ENCODE measurements at regions not wholly inside any gene's neighbourhood (a gene's known extent, or its start where the extent isn't known, plus 50 kb on each side); places are given as distances from the start of the nearest gene placed in this dataset.
"Not testable (repeated sequence)": the region's sequence is repeated elsewhere in the genome, so short reads cannot be mapped to it uniquely, and the experiment has no call there.

DNA sequence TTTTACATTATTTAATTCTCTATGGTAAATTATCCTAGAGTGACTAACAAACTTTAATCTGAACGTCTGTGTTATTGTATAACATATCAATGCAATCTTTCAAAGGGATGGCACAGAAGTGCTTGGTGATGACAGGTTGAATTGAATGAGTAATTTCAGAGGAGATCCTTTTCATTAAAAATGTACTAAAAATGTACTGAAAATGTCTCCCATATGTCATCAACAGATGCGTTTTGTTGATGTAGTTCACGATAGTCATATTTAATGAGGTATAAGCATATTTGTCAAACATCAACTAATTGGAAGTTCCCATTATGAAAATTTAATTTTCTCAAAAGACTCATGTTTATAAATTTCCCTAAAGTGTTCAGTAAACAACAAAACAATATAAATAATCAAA is 1434.7 kb upstream of the PCDH20 start:
- DNase-seq (ENCODE audit: low read depth in 2 of 2), result no peak

DNA sequence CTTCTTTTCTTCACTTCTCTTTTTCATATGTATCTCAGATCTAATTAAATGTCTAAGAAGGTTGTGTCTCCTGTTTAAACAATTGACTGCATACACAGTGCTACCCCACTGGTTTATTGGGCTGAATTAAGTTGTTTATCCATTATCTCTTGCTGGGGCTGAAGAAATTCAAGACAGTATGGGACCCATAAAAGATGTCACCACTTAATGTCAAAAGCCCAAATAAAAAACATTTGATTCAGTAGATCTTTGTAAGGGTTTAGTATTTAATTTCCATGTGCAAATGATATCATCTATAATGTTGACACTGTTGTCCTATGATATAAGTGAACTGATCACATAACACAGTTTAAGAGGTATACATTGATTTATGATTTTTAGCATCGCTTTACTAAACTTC is 1431.9 kb upstream of the PCDH20 start:
- no peak for DNase-seq (ENCODE audit: low read depth in 2 of 2)

DNA sequence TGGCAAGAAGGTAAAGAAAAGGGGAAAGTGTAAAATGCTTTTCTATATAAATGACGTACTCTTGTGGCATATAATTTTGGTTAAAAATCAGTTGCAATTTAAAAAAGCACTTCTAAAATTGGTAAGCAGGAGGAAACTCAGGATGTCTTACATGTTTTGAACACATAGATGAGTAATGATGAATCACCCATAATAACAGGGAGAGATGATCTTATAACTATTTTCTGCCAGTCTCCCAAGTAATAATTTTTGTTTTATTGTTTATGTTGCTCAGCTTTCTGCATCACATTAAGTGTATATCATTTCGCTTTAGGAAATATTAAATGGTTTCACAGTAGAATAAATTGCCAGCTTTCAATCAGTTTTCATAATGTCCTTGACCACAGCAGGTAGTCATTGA is 1430.7 kb upstream of the PCDH20 start:
- DNase-seq (ENCODE audit: low read depth in 2 of 2), result no peak

DNA sequence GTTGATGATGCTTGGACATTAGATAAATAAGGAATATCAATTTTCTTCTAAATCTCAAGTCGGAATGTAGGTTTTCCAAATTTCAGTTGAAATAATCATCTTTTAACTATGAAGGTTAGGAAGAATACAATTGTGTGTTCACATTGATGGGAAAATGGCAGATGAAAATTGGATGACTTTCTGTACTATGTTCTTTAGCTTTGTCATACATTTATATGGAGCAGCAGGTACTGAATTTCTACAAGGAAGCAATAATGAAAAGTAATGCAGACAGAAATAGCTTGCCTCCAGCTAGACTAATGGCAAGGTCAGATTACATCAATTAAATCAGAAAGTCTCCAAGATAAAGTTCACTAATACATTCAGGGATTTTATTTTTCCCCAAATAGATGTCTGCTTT is 1423.7 kb upstream of the PCDH20 start:
- DNase-seq (ENCODE audit: low read depth in 2 of 2), result no peak

DNA sequence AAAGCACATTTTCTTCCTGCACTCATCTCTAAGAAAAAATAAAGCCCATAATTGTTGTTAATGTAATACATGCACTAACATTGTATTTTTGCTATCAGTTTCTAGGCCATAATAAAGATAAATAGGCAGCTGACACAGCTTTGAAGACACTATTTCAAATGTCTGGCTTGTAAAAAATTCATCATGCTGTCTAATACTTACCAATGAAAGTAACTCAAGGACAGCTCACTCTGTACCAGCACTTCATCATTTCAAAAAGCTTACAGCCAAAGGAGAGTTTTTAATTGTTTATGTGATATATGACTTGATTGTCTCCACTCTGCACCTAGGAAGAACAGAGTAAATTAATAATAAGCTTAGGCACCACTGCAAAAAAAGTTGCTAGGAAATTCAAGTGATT is 1423.3 kb upstream of the PCDH20 start:
- DNase-seq (ENCODE audit: low read depth in 2 of 2), result no peak

DNA sequence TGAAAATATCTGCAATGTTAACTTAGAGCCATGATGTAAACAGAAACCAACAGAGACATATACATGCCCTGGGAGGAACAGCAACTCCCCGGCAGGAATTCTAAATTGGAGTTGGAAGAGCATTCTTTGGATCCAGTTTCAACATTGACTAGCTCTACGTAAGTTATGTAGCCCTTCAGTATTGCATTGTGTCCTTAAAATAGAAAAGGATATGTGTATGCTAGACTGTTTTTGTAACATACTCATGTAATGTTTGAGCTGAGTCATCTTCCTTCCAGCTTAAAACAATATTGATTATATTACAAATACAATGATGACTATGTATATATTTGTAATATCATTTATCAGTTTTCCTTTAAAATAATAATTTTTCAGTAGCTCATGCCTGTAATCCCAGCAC is 1422.2 kb upstream of the PCDH20 start:
- DNase-seq (ENCODE audit: low read depth in 2 of 2), result peak in 1 of 2 experiments; percentile 3

DNA sequence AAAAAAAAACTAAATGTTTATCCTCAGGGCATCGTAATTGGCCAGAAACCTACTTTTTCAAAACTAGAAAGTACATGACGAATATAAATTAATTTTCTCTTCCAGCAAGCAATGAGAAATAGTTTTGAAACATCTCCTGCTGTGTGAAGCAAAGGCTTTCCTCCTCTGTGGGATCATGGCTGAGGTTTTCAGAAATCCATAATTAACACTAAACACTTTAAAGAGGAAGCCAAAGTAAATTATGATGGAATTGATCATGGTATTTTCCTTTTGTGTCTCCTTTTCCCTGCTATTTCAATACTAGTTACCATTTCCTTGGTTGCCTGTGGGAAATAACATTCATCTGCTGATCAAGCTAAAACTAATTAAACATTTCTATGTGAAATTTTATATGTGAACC is 1413.8 kb upstream of the PCDH20 start:
- DNase-seq (ENCODE audit: low read depth in 2 of 2), result no peak

DNA sequence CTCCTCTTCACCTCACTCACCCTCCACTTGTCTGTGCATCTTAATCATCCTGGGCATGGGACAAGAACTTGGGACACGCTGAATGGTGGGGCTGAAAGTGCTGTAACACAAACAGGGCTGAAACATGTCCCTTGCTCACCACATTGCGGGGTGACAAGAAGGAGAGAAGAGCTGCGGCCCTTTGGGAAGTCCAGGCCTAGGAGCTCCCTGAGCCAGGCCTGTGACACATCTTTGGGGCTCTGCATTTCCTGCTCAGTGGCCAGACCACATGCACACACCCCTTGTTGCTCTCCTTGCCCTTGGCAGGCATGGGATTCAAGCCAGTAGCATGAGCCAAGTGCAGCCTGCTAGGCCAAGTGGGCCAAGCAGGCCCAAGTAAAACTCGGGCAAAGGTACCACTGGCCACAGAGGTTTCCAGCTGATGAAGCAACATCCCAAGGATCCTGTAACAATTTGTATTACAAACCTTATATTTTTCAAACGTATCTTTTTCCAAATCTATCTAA is 1384.3 kb upstream of the PCDH20 start:
- DNase-seq (ENCODE audit: low read depth in 2 of 2), result no peak

DNA sequence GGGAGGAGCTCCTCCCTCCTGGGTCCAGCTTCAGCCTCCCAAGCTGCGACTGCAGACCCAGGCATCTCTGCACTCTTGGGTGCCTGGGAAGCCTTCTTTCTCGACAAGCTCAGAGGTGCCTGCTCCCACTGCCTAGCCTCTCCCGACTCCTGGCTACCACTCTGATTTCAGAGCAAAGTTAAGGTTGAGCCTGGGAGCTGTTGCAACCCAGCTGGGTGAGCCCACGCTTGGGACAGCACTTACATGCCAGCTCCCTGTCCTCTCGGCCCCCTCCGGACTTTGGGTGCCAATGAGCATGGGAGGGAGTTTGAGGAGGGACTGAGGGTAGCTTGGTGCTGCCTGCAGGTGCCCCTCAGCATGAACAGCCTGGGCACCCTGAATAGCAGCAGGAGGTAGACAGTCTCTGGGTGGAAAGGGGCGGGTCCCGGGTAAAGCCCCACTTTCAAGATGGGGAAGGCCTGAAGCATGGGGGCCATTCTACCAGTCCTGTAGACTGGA is 1383.4 kb upstream of the PCDH20 start:
- DNase-seq (ENCODE audit: low read depth in 2 of 2), result no peak

DNA sequence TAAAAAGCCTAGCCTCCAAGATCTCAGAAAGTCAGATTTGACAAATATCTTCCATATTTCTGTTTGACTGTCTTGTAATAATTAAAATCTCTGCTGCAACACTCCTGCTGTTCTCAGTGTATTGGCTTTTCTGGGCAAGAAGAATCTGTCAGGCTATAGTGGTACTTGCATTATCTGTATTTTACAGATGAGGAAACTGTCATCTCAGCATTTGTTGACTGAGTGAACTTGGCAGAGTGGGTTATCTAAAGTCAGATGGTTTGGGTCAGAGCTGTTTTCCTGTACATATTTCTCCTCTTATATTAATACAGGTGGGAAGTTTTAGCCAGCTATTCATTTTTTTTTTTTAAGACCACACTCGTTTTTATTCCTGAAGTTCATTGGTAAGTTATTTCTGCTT is 1378.2 kb upstream of the PCDH20 start:
- no peak for DNase-seq (ENCODE audit: low read depth in 2 of 2)

DNA sequence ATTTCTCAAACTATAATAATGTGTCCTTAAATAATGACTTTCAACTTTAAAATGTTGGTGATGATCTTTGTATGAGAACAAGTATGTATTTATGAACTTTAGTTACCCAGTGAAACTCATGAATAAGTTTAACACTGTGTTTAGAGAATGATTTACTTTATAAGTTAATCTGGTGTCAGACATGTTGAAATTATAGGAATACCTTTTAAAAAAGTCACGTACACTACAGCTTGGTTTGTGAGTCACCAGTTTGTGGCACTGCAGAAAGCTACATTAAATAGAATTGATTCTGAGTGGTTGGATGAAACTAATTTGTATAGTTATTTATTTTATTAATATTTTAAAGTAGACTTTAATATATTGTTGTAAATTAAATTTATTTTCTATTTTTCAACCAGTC is 1366.2 kb upstream of the PCDH20 start:
- no peak for DNase-seq (ENCODE audit: low read depth in 2 of 2)

DNA sequence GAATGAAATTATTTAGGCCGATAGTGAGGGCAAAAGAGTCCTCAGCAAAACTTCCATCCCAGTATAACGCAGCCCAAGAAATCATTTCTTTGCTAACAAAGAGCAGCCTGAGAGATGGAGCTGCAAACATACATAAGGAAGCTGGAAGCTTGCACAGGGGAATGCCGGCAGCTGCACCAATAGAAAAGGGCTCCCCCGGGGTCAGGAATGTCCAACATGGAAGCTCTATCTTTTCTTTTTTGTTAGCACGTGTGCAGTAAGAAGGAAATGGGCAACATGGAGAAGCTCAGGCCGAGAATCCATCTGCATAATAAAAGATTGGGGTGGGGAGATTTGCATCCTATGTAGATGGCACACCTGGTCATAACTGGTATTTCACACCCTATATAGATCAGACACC is 1363.5 kb upstream of the PCDH20 start:
- no peak for DNase-seq (ENCODE audit: low read depth in 2 of 2)

DNA sequence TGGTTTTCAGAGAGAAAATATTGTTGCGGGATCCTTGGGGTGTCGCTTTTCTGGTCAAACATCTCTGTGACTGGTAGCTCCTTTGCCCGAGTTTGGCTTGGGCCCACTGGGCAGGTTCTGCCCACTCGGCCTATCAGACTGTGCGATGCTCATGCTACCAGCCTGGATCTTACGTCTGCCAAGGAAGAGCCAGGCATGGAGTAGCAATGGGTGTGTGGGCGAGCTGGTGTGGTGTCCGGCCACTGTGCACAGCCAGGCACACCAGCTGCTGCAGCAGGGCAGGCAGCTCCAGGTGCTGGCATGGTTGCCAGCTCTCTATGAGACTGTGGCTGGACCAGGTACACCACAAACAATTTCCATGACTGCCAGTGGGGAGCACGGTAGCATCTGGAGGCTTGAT is 1351.8 kb upstream of the PCDH20 start:
- DNase-seq (ENCODE audit: low read depth in 2 of 2), result no peak

DNA sequence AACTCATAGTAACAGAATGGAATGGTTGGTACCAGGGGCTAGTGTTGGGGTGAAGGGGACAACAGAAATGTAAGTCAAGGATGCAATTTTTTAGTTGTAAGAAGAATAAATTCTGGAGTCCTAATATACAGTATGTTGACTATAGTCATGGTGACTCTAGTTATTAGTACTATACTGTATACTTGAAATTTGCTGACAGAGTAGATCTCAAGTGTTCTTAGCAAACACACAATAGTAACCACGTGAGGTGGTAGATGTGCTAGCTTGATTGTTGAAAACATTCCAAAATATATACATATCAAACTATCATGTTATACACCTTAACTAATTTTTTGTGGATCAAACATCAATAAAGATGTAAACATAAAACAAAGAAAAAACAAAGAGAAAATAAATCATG is 1345.1 kb upstream of the PCDH20 start:
- DNase-seq (ENCODE audit: low read depth in 2 of 2), result no peak

DNA sequence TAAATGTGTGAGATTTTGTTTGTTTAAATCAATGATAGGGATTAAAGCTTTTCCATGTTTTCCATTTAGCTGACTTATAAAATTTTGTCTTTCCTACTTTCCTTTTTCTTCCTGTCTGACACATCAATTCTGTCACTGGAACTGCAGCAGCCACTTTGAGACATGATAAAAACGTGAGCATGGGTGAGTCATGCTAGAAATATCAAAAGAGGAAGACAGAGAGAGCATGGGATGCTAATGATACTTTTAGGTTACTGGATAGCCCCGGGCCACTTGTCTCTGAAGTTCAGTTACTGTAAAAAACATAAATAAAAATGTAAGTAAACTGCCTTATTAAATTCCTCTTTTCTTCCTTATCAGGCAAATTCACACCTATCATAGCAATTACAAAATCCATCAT is 1332.0 kb upstream of the PCDH20 start:
- peak in 1 of 2 experiments; percentile 1 for DNase-seq (ENCODE audit: low read depth in 2 of 2)

DNA sequence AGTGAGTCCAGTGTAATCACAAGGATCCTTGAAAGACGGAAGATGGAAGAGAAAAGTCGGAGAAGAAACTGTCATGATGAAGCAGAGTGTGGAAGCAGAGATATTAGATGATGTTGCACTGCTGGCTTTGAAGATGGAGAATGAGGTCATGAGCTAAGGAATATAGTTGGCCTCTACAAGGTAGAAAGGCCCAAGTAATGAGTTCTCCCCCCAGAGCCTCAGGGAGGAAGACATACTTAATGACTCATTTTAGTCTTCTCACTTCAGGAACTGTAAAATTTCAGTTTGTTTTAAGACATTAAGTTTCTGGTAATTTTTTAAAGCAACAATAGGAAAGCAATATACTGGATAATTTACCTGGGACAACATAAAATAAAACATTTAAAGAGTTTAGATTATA is 1331.5 kb upstream of the PCDH20 start:
- DNase-seq (ENCODE audit: low read depth in 2 of 2), result no peak

DNA sequence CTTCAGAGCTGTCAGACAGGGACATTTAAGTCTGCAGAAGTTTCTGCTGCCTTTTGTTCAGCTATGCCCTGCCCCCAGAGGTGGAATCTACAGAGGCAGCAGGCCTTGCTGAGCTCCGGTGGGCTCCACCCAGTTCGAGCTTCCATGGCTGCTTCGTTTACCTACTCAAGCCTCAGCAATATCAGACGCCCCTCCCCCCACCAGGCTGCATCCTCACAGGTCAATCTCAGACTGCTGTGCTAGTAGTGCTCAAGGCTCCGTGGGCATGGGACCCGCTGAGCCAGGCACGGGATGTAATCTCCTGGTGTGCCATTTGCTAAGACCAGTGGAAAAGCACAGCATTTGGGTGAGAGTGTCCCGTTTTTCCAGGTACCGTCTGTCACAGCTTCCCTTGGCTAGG is 1314.1 kb upstream of the PCDH20 start:
- not testable (repeated sequence) for DNase-seq (ENCODE audit: low read depth in 2 of 2)

DNA sequence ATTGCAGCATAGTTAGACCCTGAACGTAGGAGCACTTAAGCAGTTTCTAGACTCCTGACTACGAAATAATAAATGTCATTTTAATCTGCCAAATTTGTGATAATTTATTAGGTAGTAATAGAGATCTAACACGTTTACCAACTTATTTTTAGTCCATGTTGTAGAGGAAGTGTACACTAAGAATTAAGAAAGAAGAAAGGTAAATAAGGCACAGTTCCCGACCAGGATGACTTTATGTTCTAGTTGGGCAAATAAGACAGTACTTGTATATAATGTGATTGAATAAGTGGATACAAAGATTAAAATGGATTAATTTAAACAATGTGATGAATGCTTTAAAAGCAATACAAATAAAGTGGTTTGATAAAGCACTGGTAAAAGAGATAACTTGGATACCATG is 1306.2 kb upstream of the PCDH20 start:
- DNase-seq (ENCODE audit: low read depth in 2 of 2), result no peak

DNA sequence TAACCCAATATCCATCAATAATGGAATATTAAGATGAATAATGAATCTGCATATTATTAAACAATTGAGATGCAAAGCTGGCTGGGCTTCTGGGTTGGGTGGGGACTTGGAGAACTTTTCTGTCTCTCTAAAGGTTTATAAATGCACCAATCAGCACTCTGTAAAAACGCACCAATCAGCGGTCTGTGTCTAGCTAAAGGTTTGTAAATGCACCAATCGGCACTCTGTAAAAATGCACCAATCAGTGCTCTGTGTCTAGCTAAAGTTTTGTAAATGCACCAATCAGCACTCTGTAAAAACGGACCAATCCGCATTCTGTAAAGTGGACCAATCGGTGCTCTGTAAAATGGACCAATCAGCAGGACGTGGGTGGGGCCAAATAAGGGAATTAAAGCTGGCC is 1296.3 kb upstream of the PCDH20 start:
- DNase-seq (ENCODE audit: low read depth in 2 of 2), result not testable (repeated sequence)

DNA sequence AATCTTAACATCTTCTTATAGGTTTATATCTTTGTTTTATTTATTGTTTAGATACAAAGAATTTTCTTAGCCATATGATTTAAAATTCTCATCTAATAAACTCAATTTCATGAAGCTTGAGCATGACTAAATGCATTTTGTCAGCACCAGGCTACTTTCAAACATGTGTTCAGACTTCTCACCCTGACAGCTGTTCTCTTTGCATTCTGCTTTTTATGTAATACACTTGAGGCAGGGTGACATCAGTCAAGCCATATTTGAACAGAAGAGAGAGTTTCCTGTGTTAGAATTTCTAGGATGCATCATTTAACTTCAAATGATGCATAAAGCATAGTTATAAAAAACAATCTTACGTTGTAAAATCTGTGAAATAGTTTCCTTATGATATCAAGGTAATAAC is 1295.1 kb upstream of the PCDH20 start:
- no peak for DNase-seq (ENCODE audit: low read depth in 2 of 2)

DNA sequence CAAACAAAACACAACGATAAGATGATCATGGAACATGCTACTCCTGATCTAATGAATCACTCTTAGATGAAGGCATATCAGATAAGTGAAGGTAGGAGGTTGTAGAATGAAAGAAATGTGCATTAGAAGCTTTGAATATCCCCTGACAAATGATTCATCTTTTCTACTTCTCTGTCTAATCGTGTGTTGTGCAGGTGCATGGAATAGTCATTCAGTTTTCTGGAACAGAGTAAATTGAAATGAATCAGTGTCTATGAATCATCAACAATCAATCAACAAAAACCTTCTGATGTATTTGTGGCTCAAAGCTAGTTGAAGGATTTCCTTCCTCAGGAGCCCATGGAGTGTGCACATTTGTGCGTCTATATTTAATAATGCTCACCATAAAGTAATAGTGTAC is 1290.4 kb upstream of the PCDH20 start:
- no peak for DNase-seq (ENCODE audit: low read depth in 2 of 2)

DNA sequence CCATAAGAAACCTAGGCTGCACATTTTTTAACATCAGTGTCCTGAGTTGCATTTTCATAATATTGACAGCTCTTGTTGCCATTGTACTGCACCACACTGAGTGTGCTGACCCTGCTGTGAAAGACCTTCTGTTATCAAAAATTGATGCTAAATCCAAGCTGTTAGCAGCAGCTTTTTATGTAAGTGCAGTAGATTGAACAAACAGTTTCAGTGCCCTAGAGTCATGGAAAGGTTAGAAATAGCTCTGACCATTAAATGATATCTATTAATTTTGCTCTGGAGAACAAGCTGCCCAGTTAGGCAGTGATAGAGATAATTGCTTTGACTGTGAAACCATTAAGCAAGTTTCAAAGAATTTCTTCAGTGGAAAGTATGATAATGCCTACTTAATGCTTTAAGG is 1289.2 kb upstream of the PCDH20 start:
- no peak for DNase-seq (ENCODE audit: low read depth in 2 of 2)

DNA sequence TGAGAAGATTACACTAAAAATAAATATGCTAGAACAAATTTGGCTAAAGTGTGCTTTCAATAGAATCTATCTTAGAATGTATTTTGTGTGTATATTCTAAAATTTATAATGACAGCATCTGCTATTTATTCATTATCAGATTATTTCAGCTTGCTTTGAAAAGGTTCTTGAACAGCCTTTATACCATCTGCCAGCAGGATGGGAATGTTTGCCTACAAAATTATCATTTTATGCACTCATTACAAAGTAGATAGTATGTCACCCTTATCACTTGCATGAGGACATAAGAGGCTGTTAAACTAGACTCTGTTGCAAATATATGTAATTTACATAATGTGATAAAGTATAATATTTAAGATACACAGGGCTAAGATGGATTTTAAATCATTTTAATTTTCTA is 1286.9 kb upstream of the PCDH20 start:
- DNase-seq (ENCODE audit: low read depth in 2 of 2), result no peak

DNA sequence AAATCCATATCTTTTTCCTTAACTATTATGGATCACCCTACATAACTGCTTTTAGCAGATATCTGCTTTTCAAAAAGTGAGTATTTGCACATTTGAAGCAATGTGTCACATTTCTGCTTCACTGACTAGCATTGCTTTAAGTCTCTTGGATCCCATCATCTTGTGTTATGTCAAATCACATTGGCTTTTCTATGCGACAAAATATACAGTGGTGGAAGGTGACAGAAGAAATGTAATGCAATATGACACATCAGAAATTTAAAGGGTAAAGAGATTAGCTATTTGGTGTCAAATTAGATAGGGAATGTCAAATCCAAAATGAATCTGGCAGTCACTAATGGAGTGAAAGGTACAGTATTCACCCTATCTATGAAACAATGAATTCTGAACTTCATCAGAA is 1282.1 kb upstream of the PCDH20 start:
- no peak for DNase-seq (ENCODE audit: low read depth in 2 of 2)

DNA sequence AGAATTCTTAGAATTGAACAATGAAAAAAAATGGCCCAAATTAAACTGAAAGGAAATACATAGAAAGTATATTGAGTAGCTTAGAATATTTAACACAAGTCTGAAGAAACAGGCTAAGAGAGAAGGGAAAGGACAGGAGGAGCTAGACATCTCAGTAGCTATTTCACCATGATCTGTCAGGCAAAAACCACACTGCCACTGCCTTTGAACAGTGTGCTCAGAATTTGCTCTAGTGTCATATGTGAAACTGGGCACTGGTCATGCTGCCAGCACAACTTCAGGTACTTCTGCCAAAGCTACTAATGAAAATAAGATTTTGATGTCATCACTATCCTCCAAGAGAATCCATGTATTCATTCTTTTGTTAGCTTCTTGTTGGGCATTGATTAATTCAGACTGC is 1280.8 kb upstream of the PCDH20 start:
- DNase-seq (ENCODE audit: low read depth in 2 of 2), result no peak

Measured in fibroblast of skin of left quadriceps (primary cell).